A549 (cell line): ENCODE measurements at regions not wholly inside any gene's neighbourhood (a gene's known extent, or its start where the extent isn't known, plus 50 kb on each side); places are given as distances from the start of the nearest gene placed in this dataset.

ENCODE experiments used
- ATAC-seq, 2 experiments: fragments of 200-7000 bp in 1 of 2; fragments of >200 bp in 1 of 2; cut with Nextera tagmentation in 1 of 2; cut with Tn5 transposase in 1 of 2; 3 replicates each; pipeline versions ENCODE4 v1.8.0 to v1.9.1; 2018 to 2020; ENCODE audit warnings: mild to moderate bottlenecking in 1 of 2, moderate library complexity in 1 of 2
- CTCF ChIA-PET: fragments of 300-600 bp; sonication (Branson Sonifier 250); formaldehyde crosslinking; extraction: SDS; loops from one replicate; lab custom pipeline; 2021; ENCODE audit warnings: antibody characterized with exemption, inconsistent platforms; lab: Yijun Ruan, JAX
- POLR2A ChIA-PET: fragments of 350-600 bp; formaldehyde crosslinking; extraction: SDS; loops from one replicate; lab custom pipeline; 2021; ENCODE audit warnings: antibody characterized with exemption, inconsistent platforms; lab: Yijun Ruan, JAX
- DNase-seq, 2 experiments: peaks; one replicate each; pipeline versions ENCODE4 v3.0.0 to v3.0.0-alpha.2; 2011 to 2016; ENCODE audit warnings: low read depth in 1 of 2, low spot score in 1 of 2
- FAIRE-seq: peaks from 2 replicates; lab custom pipeline; 2011; peaks lifted over from hg19 to GRCh38; lab: Jason Lieb, UNC
- H3K27ac ChIP-seq, 2 experiments: fragments of >200 bp; sonication (Bioruptor Twin); formaldehyde crosslinking; 3 replicates each; pipeline ENCODE4 v1.5.1; 2016 to 2017
- H3K4me1 ChIP-seq: fragments of >200 bp; sonication (Bioruptor Twin); formaldehyde crosslinking; 3 replicates; pipeline ENCODE4 v1.6.1; 2016
- H3K4me2 ChIP-seq: fragments of >200 bp; sonication (Bioruptor Twin); formaldehyde crosslinking; 3 replicates; pipeline ENCODE4 v1.6.1; 2016
- H3K4me3 ChIP-seq: fragments of >200 bp; sonication (Bioruptor Twin); formaldehyde crosslinking; 3 replicates; pipeline ENCODE4 v1.5.1; 2016
- H3K9me3 ChIP-seq: fragments of >200 bp; sonication (Bioruptor Twin); formaldehyde crosslinking; 3 replicates; pipeline ENCODE4 v1.6.1; 2016
- BCL3 ChIP-seq: fragments of >200 bp; sonication (Bioruptor Twin); formaldehyde crosslinking; IDR thresholded peaks from 3 replicates; pipeline ENCODE4 v1.6.1; 2016
- CBX8 ChIP-seq: fragments of 200-600 bp; sonication (generic); IDR thresholded peaks from 2 replicates; pipeline ENCODE4 v1.6.1; 2016
- CHD2 ChIP-seq: fragments of 150-350 bp; IDR thresholded peaks from 2 replicates; pipeline ENCODE4 v1.6.1; 2014; ENCODE audit warnings: low read length; ENCODE audit not compliant: partially characterized antibody
- CHD4 ChIP-seq: fragments of 200-600 bp; sonication (generic); IDR thresholded peaks from 2 replicates; pipeline ENCODE4 v1.6.1; 2016; ENCODE audit warnings: antibody characterized with exemption, mild to moderate bottlenecking, borderline replicate concordance
- E2F6 ChIP-seq: IDR thresholded peaks from 2 replicates; pipeline ENCODE4 v1.6.1; 2012; ENCODE audit warnings: low read depth, borderline replicate concordance
- EHMT2 ChIP-seq: fragments of 200-600 bp; sonication (generic); IDR thresholded peaks from 2 replicates; pipeline ENCODE4 v1.6.1; 2016; ENCODE audit warnings: antibody characterized with exemption, low read depth, mild to moderate bottlenecking, moderate library complexity
- FOSB ChIP-seq: fragments of 250-450 bp; sonication (Bioruptor Pico); IDR thresholded peaks from 2 replicates; pipeline ENCODE4 v1.5.0; 2020; ENCODE audit warnings: mild to moderate bottlenecking, moderate library complexity
- FOSL2 ChIP-seq, 2 experiments: fragments of 450-650 bp in 1 of 2; fragments of >200 bp in 1 of 2; sonication (Bioruptor Twin) in 1 of 2; formaldehyde crosslinking; IDR thresholded peaks; 2 replicates each; pipeline versions ENCODE4 v1.5.0 to v1.6.1; 2016 to 2020; ENCODE audit warnings: mild to moderate bottlenecking in 1 of 2, moderate library complexity in 1 of 2
- FOXS1 ChIP-seq: fragments of 250-450 bp; sonication (Bioruptor Pico); IDR thresholded peaks from 2 replicates; pipeline ENCODE4 v1.5.0; 2020; ENCODE audit warnings: mild to moderate bottlenecking, moderate library complexity
- GATA3 ChIP-seq: IDR thresholded peaks from 2 replicates; pipeline ENCODE4 v1.6.1; 2012; ENCODE audit warnings: borderline replicate concordance
- HOXB5 ChIP-seq: fragments of 250-450 bp; sonication (Bioruptor Pico); IDR thresholded peaks from 2 replicates; pipeline ENCODE4 v1.5.0; 2020; ENCODE audit warnings: mild to moderate bottlenecking, moderate library complexity
- JUN ChIP-seq, 2 experiments: fragments of >200 bp; sonication (Bioruptor Twin); formaldehyde crosslinking; IDR thresholded peaks; 2 replicates in 1 of 2; 3 replicates in 1 of 2; pipeline ENCODE4 v1.6.1; 2016 to 2017
- KDM1A ChIP-seq: fragments of 200-600 bp; sonication (generic); IDR thresholded peaks from 2 replicates; pipeline ENCODE4 v1.6.1; 2016; ENCODE audit warnings: low read depth, mild to moderate bottlenecking
- NFE2L2 ChIP-seq: fragments of 150-350 bp; conservative IDR thresholded peaks from 2 replicates; pipeline ENCODE4 v1.6.1; 2014; ENCODE audit warnings: low read length
- NPAS2 ChIP-seq: fragments of 250-450 bp; sonication (Bioruptor Pico); IDR thresholded peaks from 2 replicates; pipeline ENCODE4 v1.8.0; 2022; ENCODE audit warnings: mild to moderate bottlenecking, moderate library complexity, borderline replicate concordance
- NR3C1 ChIP-seq: fragments of >200 bp; sonication (Bioruptor Twin); formaldehyde crosslinking; IDR thresholded peaks from 3 replicates; pipeline ENCODE4 v1.6.1; 2017
- RAD21 ChIP-seq, 2 experiments: fragments of >200 bp in 1 of 2; sonication (Bioruptor Twin) in 1 of 2; formaldehyde crosslinking in 1 of 2; IDR thresholded peaks in 1 of 2; conservative IDR thresholded peaks in 1 of 2; 2 replicates in 1 of 2; 3 replicates in 1 of 2; pipeline ENCODE4 v1.6.1; 2012 to 2018; ENCODE audit warnings: inconsistent platforms in 1 of 2
- RCOR1 ChIP-seq: fragments of 150-350 bp; IDR thresholded peaks from 2 replicates; pipeline ENCODE4 v1.6.1; 2014; ENCODE audit warnings: antibody characterized with exemption, low read length, low read depth
- REST ChIP-seq: fragments of 200-600 bp; sonication (generic); IDR thresholded peaks from 2 replicates; pipeline ENCODE4 v1.6.1; 2016; ENCODE audit warnings: antibody characterized with exemption, mild to moderate bottlenecking, moderate library complexity
- SMC3 ChIP-seq: fragments of >200 bp; sonication (Bioruptor Twin); formaldehyde crosslinking; IDR thresholded peaks from 3 replicates; pipeline ENCODE4 v1.6.1; 2018; ENCODE audit warnings: inconsistent platforms
- TFCP2L1 ChIP-seq: fragments of 250-450 bp; sonication (Bioruptor Pico); IDR thresholded peaks from 2 replicates; pipeline ENCODE4 v1.5.0; 2021; ENCODE audit warnings: mild to moderate bottlenecking
- USF2 ChIP-seq: fragments of 450-650 bp; IDR thresholded peaks from 2 replicates; pipeline ENCODE4 v1.6.1; 2014; ENCODE audit warnings: antibody characterized with exemption
- ZFP36 ChIP-seq: fragments of 450-650 bp; IDR thresholded peaks from 2 replicates; pipeline ENCODE4 v1.6.1; 2014; ENCODE audit warnings: borderline replicate concordance; ENCODE audit not compliant: partially characterized antibody
- WGBS: methylation state at CpG from one replicate; pipeline ENCODE4 v1.1.6; 2017; ENCODE audit errors: missing lambda C conversion rate; 5-methylcytosine and 5-hydroxymethylcytosine counted together
- TF ChIP-seq, protein P1 (sequence below): fragments of >200 bp; sonication (Bioruptor Twin); formaldehyde crosslinking; IDR thresholded peaks from 2 replicates; pipeline ENCODE4 v1.6.1; 2016

GRCh38 chr1:37284053-37284452, 190.3 kb upstream of the ZC3H12A start:
- TF ChIP-seq FOSL2 (IDR thresholded peaks at IDR 0.05): no peak
- no peak for TF ChIP-seq FOSL2 (CRISPR knock-in tag; IDR thresholded peaks at IDR 0.05)
- CTCF ChIA-PET: no interaction called here
- Histone ChIP-seq H3K9me3 (no peaks in the 10 kb centered on the region; the same call in 2 of the 3 replicates), H3K4me1 (no peaks in the 10 kb centered on the region), H3K4me3 (no peak overlapping the region), H3K4me2 (no peak overlapping the region), H3K27ac (no peak overlapping the region)
- POLR2A ChIA-PET: no interaction called here
- DNase-seq (no peak), ATAC-seq (no peak), FAIRE-seq (no peak)
- 0% methylated on average over 4 of the region's 4 CpGs for WGBS

- 44% methylated on average over 2 of the region's 4 CpGs for WGBS
Observed at GRCh38 chr1:37286881-37287280, 187.5 kb upstream of the ZC3H12A start.

GRCh38 chr1:37288900-37289299, 185.5 kb upstream of the ZC3H12A start:
- TF ChIP-seq CBX8: no peak
- TF ChIP-seq FOXS1: no peak
- TF ChIP-seq NPAS2 (CRISPR knock-in tag): no peak
- no peak for TF ChIP-seq ZFP36
- no peak for TF ChIP-seq CHD2
- TF ChIP-seq USF2: no peak
- TF ChIP-seq, protein P1, sequence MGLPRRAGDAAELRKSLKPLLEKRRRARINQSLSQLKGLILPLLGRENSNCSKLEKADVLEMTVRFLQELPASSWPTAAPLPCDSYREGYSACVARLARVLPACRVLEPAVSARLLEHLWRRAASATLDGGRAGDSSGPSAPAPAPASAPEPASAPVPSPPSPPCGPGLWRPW: no peak
- Histone ChIP-seq H3K4me2 (no peak overlapping the region), H3K27ac (no peak overlapping the region), H3K4me1 (no peaks in the 10 kb centered on the region), H3K9me3 (no peaks in the 10 kb centered on the region), H3K4me3 (no peak overlapping the region)
- WGBS: 13% methylated on average over 3 of the region's 3 CpGs
- FAIRE-seq (no peak), ATAC-seq (no peak), DNase-seq (no peak)
- ChIA-PET POLR2A (no interaction called here), CTCF (no interaction called here)

More at GRCh38 chr1:37286881-37287280, 187.5 kb upstream of the ZC3H12A start:
- no peak for FAIRE-seq
- Histone ChIP-seq H3K4me1 (no peaks in the 10 kb centered on the region), H3K27ac (no peak overlapping the region), H3K9me3 (no peaks in the 10 kb centered on the region), H3K4me2 (no peak overlapping the region), H3K4me3 (no peak overlapping the region)
- no peak for DNase-seq
- ATAC-seq: no peak
- POLR2A ChIA-PET: no interaction called here
- CTCF ChIA-PET: no interaction called here
- TF ChIP-seq SMC3 (no peak), KDM1A (no peak), RCOR1 (no peak), EHMT2 (no peak), E2F6 (no peak), CHD4 (no peak), HOXB5 (CRISPR knock-in tag) (no peak), USF2 (no peak), FOXS1 (no peak)

DNA sequence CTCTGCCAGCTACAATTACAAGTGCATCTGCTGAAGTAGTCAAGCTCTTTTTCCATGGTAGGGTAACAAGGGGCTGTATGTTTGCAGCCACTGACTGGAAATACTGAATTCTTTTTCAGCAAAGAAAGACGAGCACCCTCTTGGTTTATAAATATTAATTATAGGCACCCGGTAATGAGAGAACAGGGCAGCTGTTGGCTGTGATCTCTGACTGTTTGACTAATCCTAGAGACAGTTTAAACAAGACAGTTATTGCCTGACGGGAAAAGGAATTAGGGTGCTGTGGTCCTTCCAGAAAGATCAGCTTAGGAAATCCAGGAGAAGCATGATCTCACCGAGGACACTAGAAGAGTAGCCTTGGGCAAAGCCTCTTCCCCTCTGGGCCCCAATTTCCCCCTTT, 183.7 kb upstream of the ZC3H12A start:
- 4% methylated on average over 4 of the region's 4 CpGs for WGBS
- Histone ChIP-seq H3K4me2 (no peak overlapping the region), H3K9me3 (no peaks in the 10 kb centered on the region), H3K27ac (no peak overlapping the region), H3K4me1 (no peaks in the 10 kb centered on the region), H3K4me3 (no peak overlapping the region)
- CTCF ChIA-PET: no interaction called here
- ATAC-seq (no peak), DNase-seq (no peak), FAIRE-seq (no peak)
- POLR2A ChIA-PET: no interaction called here
- no peak for TF ChIP-seq FOSB
- TF ChIP-seq BCL3: no peak
- no peak for TF ChIP-seq HOXB5 (CRISPR knock-in tag)
- TF ChIP-seq JUN (IDR thresholded peaks at IDR 0.05): no peak
- no peak for TF ChIP-seq GATA3
- TF ChIP-seq NFE2L2: no peak
- no peak for TF ChIP-seq RAD21 (conservative IDR thresholded peaks at IDR 0.05 in 1 of 2, IDR thresholded peaks at IDR 0.05 in 1 of 2)
- no peak for TF ChIP-seq NR3C1
- no peak for TF ChIP-seq TFCP2L1 (CRISPR knock-in tag)
- TF ChIP-seq KDM1A: no peak
- TF ChIP-seq REST: no peak
- no peak for TF ChIP-seq NPAS2 (CRISPR knock-in tag)
